SK-N-SH treated with all-trans-retinoic acid at 6 μM for 48 hours (cell line): ENCODE measurements at regions not wholly inside any gene's neighbourhood (a gene's known extent, or its start where the extent isn't known, plus 50 kb on each side); places are given as distances from the start of the nearest gene placed in this dataset.

Experiments used
- ATAC-seq: fragments of 200-7000 bp; cut with Tn5 transposase; 3 replicates; pipeline ENCODE4 v1.9.1; 2020; ENCODE audit warnings: mild to moderate bottlenecking, moderate library complexity
- ARNTL ChIP-seq: fragments of 450-650 bp; formaldehyde crosslinking; IDR thresholded peaks from 2 replicates; pipeline ENCODE4 v1.5.0; 2020; ENCODE audit warnings: low read depth, mild to moderate bottlenecking, moderate library complexity, borderline replicate concordance
- BACH2 ChIP-seq: fragments of 250-450 bp; sonication (Bioruptor Pico); IDR thresholded peaks from 2 replicates; pipeline ENCODE4 v1.9.0; 2021; ENCODE audit warnings: mild to moderate bottlenecking, borderline replicate concordance
- CREB5 ChIP-seq: fragments of 250-450 bp; sonication (Bioruptor Pico); IDR thresholded peaks from 2 replicates; pipeline ENCODE4 v1.5.1; 2020; ENCODE audit warnings: low read depth, mild to moderate bottlenecking, moderate library complexity
- CSDC2 ChIP-seq: fragments of 250-450 bp; sonication (Bioruptor Pico); IDR thresholded peaks from 2 replicates; pipeline ENCODE4 v1.5.0; 2020; ENCODE audit warnings: mild to moderate bottlenecking, moderate library complexity
- ESRRG ChIP-seq: fragments of 250-450 bp; sonication (Bioruptor Pico); IDR thresholded peaks from 2 replicates; pipeline ENCODE4 v1.6.1; 2021; ENCODE audit warnings: mild to moderate bottlenecking
- GLIS3 ChIP-seq: fragments of 250-450 bp; sonication (Bioruptor Pico); IDR thresholded peaks from 2 replicates; pipeline ENCODE4 v1.5.0; 2020; ENCODE audit warnings: mild to moderate bottlenecking, moderate library complexity
- ISL1 ChIP-seq: fragments of 250-450 bp; sonication (Bioruptor Pico); IDR thresholded peaks from 2 replicates; pipeline ENCODE4 v2.1.2; 2022; ENCODE audit warnings: mild to moderate bottlenecking, moderate library complexity
- PATZ1 ChIP-seq: fragments of 250-450 bp; sonication (Bioruptor Pico); IDR thresholded peaks from 2 replicates; pipeline ENCODE4 v1.8.0; 2020; ENCODE audit warnings: mild to moderate bottlenecking, moderate library complexity, borderline replicate concordance
- POU6F1 ChIP-seq: fragments of 250-450 bp; sonication (Bioruptor Pico); IDR thresholded peaks from 2 replicates; pipeline ENCODE4 v1.8.0; 2021; ENCODE audit warnings: low read depth, mild to moderate bottlenecking, moderate library complexity, borderline replicate concordance
- PPARA ChIP-seq: fragments of 250-450 bp; sonication (Bioruptor Pico); IDR thresholded peaks from 2 replicates; pipeline ENCODE4 v1.5.0; 2020; ENCODE audit warnings: mild to moderate bottlenecking, borderline replicate concordance
- RARB ChIP-seq: fragments of 250-450 bp; sonication (Bioruptor Pico); IDR thresholded peaks from 2 replicates; pipeline ENCODE4 v1.8.0; 2021; ENCODE audit warnings: mild to moderate bottlenecking, moderate library complexity
- SNAI2 ChIP-seq: fragments of 250-450 bp; sonication (Bioruptor Pico); IDR thresholded peaks from 2 replicates; pipeline ENCODE4 v1.5.0; 2020; ENCODE audit warnings: mild to moderate bottlenecking, moderate library complexity
- TCF4 ChIP-seq: fragments of 250-450 bp; sonication (Bioruptor Pico); IDR thresholded peaks from 2 replicates; pipeline ENCODE4 v1.8.0; 2021; ENCODE audit warnings: mild to moderate bottlenecking, moderate library complexity, borderline replicate concordance
- TOX ChIP-seq: fragments of 250-450 bp; sonication (Bioruptor Pico); IDR thresholded peaks from 2 replicates; pipeline ENCODE4 v1.8.0; 2021; ENCODE audit warnings: mild to moderate bottlenecking, moderate library complexity, borderline replicate concordance
- TSHZ2 ChIP-seq: fragments of 250-450 bp; sonication (Bioruptor Pico); IDR thresholded peaks from 2 replicates; pipeline ENCODE4 v1.5.0; 2020; ENCODE audit warnings: mild to moderate bottlenecking, moderate library complexity
- ZC3H10 ChIP-seq: fragments of 250-450 bp; sonication (Bioruptor Pico); IDR thresholded peaks from 2 replicates; pipeline ENCODE4 v1.5.1; 2021; ENCODE audit warnings: mild to moderate bottlenecking, moderate library complexity
- ZFP3 ChIP-seq: fragments of 250-450 bp; sonication (Bioruptor Pico); IDR thresholded peaks from 2 replicates; pipeline ENCODE4 v1.5.0; 2020; ENCODE audit warnings: mild to moderate bottlenecking, moderate library complexity
- ZFP30 ChIP-seq: fragments of 450-650 bp; formaldehyde crosslinking; IDR thresholded peaks from 2 replicates; pipeline ENCODE4 v1.5.0; 2022; ENCODE audit warnings: mild to moderate bottlenecking, moderate library complexity
- ZNF565 ChIP-seq: fragments of 450-650 bp; formaldehyde crosslinking; conservative IDR thresholded peaks from 2 replicates; pipeline ENCODE4 v1.5.0; 2020; ENCODE audit warnings: low read depth, mild to moderate bottlenecking, moderate library complexity
- ZNF70 ChIP-seq: fragments of 450-650 bp; formaldehyde crosslinking; IDR thresholded peaks from 2 replicates; pipeline ENCODE4 v1.5.0; 2020; ENCODE audit warnings: mild to moderate bottlenecking, moderate library complexity
- ZNF8 ChIP-seq: fragments of 450-650 bp; formaldehyde crosslinking; IDR thresholded peaks from 2 replicates; pipeline ENCODE4 v1.5.0; 2020; ENCODE audit warnings: mild to moderate bottlenecking, moderate library complexity

GRCh38 chr16:60170196-60170595 lies 1436.1 kb upstream of the GOT2 start (continued):
- TF ChIP-seq TSHZ2 (CRISPR knock-in tag) (no peak), SNAI2 (CRISPR knock-in tag) (no peak), PPARA (CRISPR knock-in tag) (no peak), CSDC2 (CRISPR knock-in tag) (no peak), CREB5 (no peak)

- no peak for ATAC-seq
- TF ChIP-seq TCF4 (CRISPR knock-in tag): no peak
- no peak for TF ChIP-seq ZC3H10 (CRISPR knock-in tag)
- no peak for TF ChIP-seq CSDC2 (CRISPR knock-in tag)
- no peak for TF ChIP-seq BACH2
- TF ChIP-seq SNAI2 (CRISPR knock-in tag): no peak
- no peak for TF ChIP-seq PATZ1 (CRISPR knock-in tag)
- TF ChIP-seq PPARA (CRISPR knock-in tag): no peak
- TF ChIP-seq ISL1: no peak
- no peak for TF ChIP-seq ZNF565
- TF ChIP-seq ZNF8: no peak
- TF ChIP-seq, all 23 proteins: peak for 0
These were observed 1432.0 kb upstream of the GOT2 start for GRCh38 chr16:60166111-60166510.

GRCh38 chr16:60151987-60152386 lies 1417.9 kb upstream of the GOT2 start:
- ATAC-seq: no peak
- no peak for TF ChIP-seq TCF4 (CRISPR knock-in tag)
- no peak for TF ChIP-seq GLIS3 (CRISPR knock-in tag)
- TF ChIP-seq ESRRG (CRISPR knock-in tag): no peak
- no peak for TF ChIP-seq ZNF70 (CRISPR knock-in tag)
- no peak for TF ChIP-seq RARB (CRISPR knock-in tag)
- TF ChIP-seq PATZ1 (CRISPR knock-in tag): no peak
- no peak for TF ChIP-seq BACH2
- no peak for TF ChIP-seq ZC3H10 (CRISPR knock-in tag)

- no peak for ATAC-seq
- TF ChIP-seq RARB (CRISPR knock-in tag) (no peak), ARNTL (CRISPR knock-in tag) (no peak), BACH2 (no peak), ZC3H10 (CRISPR knock-in tag) (no peak), TOX (no peak), ZNF565 (no peak), PATZ1 (CRISPR knock-in tag) (no peak), SNAI2 (CRISPR knock-in tag) (no peak), CSDC2 (CRISPR knock-in tag) (no peak), TCF4 (CRISPR knock-in tag) (no peak), POU6F1 (no peak), CREB5 (no peak), ZFP3 (CRISPR knock-in tag) (no peak), ISL1 (no peak), ZFP30 (CRISPR knock-in tag) (no peak), ZNF8 (no peak)
These were observed 1416.8 kb upstream of the GOT2 start for GRCh38 chr16:60150907-60151306.
